GM21367 (cell line): ENCODE measurements at regions not wholly inside any gene's neighbourhood (a gene's known extent, or its start where the extent isn't known, plus 50 kb on each side); places are given as distances from the start of the nearest gene placed in this dataset.

Experiments
- ATAC-seq: cut with Tn5 transposase; IDR thresholded peaks from one replicate; pipeline ENCODE4 v1.9.1; 2021; ENCODE audit not compliant: unreplicated experiment

GRCh38 chr4:137209240-137209639, 323.1 kb downstream of the PCDH18 start:
- no peak for ATAC-seq

- no peak for ATAC-seq
Observed at GRCh38 chr4:137206781-137207180, 325.5 kb downstream of the PCDH18 start.

DNA sequence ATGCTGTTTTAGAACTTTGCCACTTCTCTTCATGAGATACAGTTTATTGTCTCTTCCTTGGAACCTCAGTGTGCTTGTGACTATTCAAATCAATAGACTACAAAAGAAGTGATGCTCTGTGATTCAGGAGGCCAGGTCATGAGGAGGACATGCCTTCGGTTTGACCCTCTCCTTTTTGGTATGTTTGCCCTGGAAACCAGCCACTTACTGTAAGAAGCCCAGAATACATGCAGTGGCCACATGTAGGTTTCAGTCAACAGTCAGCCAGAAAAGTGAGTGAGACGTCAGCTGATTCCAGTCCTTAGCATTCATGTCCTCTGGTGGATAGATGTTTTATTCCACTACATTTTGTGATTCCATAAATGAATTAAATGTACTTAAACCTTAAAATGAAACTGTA, 328.7 kb downstream of the PCDH18 start:
- no peak for ATAC-seq

DNA sequence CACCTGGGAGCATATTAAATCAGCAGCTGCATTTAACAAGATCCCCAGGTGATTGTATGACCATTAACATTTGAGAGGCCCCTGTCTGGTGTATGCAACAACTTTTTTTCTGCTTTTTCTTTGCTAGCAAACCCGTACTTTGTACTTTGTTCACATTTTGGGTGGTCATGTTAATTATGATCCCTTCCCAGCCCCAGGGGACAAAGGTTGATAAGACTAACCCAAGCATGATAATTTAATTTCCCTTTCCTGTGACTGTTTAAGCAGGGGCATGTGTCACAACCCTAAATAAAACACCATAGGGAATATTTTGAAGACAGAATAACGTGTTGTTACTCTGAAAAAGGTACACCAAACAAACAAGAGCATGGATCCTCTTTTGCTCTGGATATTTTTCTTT, 332.0 kb downstream of the PCDH18 start:
- ATAC-seq = no peak

DNA sequence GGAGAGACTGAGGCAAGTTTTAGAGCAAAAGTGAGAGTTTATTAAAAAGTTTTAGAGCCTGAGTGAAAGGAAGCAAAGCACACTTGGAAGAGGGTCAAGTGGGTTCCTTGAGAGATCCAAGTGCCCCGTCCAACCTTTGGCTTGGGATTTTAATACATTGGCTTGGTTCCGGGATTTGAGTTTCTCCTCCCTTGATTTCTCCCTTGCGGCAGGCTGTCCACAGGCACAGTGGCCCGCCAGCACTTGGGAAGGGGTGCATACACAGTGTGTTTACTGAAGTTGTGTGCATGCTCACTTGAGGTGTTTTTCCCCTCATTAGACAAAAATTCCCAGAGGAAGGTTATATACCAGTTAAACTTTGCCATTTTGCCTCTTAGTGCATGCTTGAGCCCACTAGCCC, 333.5 kb downstream of the PCDH18 start:
- ATAC-seq = no peak

DNA sequence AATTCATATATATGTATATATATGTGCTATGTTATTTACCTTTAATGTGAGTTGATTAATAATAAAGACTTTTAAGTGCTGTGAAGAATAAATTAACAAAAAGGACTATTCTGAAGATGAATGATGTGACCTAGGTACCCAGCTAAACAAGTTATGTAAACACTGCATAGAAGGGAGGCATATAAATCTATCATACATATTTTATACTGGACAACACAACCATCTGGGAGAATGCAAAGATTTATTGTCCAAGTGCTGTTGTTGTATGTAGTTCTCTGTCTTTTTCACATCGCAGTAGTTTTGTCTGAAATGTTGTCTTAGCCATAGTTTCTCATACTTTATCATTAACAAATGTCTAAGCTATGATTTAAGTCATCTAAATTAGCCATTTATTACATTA, 337.6 kb downstream of the PCDH18 start:
- no peak for ATAC-seq

GRCh38 chr4:137193564-137193963, 338.7 kb downstream of the PCDH18 start:
- no peak for ATAC-seq

GRCh38 chr4:137181293-137181899, 350.9 kb downstream of the PCDH18 start:
- no peak for ATAC-seq

- no peak for ATAC-seq
Observed at GRCh38 chr4:137180349-137180748, 351.9 kb downstream of the PCDH18 start.

- no peak for ATAC-seq
Observed at GRCh38 chr4:137156807-137157206, 375.5 kb downstream of the PCDH18 start.

DNA sequence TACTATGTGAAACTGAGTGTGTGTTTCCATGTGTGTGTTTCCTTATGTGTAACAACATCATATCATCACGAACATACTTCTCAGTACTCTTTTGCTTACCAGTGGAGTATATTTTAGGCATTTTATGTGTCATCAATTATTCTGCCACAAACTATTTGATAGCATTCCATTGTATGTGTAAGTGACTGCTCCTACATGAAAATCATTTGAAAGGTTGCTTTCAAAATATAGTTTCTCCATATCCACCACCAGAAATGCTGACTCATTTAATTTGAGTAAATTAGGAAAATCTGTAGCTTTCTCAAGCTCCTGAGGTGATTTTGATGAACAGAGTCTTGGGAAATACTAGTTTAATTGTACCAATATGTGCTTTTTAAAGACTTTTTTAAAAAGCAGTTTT, 376.2 kb downstream of the PCDH18 start:
- no peak for ATAC-seq

DNA sequence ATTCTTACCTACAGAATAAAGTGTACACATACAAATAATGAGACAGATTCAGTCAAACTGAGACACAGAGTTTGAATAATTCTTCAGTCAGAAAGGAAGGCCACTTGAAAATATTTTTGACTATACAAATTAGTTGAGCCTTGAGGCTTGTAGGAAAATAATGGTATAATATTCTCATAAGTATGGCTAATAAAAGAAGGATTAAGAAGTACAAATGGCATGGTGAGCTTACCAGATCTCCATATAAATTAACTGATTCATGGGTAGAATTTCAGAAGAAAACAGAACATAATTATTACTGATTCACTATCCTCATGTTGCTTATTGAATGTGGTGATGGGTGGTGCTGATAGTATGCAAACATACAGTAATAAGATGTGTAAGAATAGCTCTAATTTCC, 401.1 kb downstream of the PCDH18 start:
- ATAC-seq = no peak

DNA sequence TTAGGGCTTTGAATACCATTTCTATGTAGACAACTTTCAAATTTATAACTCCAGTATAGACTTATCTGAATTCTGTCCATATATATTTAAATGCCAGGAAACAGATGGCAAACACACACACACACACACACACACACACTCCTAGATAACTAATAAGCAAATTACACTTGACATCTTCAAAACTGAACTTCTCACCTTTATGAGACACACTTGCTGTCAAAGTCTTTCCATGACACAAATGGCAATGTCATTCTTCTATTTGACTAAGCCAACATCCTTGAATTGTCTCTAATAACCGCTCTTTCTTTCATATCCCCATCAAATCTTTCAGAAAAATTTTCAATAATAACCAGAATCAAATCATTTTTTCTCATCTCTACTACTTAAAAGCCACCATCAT, 402.4 kb downstream of the PCDH18 start:
- ATAC-seq = no peak

GRCh38 chr4:137129441-137129840, 402.9 kb downstream of the PCDH18 start:
- no peak for ATAC-seq

DNA sequence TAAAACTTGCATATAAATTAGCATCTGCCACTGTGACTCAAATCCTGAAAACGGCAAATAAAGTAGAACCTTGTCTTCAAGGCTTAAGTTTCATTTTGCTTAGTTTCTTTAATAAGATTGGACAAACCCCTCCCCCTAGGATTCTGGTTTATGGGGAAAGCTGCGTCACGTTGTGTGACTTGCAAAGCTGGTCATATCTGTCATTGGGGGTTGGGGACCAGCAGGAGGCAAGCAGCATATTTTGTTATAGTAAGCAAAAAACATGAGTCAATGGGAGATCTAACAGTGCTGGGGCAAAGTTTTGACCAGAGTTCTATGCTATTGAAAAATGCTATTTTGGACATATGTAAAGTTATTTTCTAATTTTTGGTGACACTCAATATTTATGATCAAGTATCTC, 407.3 kb downstream of the PCDH18 start:
- no peak for ATAC-seq

DNA sequence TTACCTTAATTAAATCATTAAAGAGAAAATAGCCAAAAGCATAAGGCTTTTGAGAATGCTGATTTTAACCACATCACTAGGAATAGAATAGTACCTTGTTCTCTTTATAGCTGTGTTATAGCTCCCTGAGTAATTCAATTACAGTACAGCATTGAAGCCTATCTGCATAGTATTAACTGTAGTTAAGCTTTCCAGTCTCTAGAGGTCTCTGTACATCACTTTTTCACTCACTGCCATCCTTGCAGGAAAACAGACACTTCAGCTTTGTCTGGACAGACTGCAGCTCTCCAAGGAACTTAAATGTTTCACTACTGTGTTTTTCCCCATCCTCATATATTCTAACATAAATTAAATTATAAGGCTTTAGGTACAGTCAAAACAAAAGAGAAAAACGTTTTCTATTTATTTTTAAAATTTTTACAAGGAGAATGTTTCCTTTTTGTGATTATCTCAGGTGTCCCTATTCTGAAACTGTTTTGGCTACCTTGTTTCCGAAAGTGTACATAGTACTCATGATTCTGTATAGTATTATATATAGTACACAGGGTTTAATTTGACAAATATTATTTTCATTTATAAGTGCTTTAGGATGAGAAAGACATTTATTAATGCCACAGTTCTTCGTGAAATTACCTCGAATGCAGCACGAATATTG, 407.9 kb downstream of the PCDH18 start:
- peak; percentile 90 for ATAC-seq

- ATAC-seq = no peak
Observed at GRCh38 chr4:137122876-137123275, 409.4 kb downstream of the PCDH18 start.

DNA sequence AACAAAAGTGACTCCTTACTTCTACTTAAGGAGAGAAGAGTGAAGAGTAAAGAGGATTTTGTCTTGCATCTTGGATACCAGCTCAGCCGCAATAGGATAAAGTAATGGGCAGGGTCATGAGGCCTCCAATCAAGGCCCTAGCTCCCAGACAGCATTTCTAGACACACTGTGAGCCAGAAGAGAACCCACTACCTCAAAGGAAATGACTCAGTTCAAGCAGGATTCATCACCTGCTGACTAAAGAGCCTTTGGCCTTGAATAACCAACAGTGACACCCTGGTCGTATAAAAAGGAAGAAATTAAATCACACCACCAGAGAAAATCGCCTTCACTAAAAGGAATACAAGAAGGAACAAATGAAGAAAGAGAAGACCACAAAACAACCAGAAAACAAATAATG, 416.1 kb downstream of the PCDH18 start:
- ATAC-seq = no peak

GRCh38 chr4:137106733-137107132, 425.6 kb downstream of the PCDH18 start:
- ATAC-seq = no peak

DNA sequence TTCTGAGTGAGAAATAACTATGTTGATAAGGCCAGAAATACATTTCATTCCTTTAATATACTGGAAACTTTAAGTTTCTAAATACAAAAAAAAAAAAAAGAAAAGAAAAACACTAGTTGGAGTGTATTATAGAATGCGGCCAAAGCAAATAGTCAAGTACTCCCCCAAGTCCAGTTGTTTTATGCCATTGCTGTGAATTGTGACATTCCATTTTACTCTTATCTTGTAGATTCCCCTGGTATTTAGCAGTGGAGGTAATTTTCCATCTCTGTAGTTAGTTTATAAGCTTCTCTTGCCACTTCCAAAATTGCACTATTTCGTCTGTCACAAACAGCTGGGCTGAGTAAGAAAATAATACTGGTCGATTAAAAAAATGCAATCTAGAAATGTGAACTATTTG, 426.0 kb downstream of the PCDH18 start:
- ATAC-seq = no peak

- ATAC-seq = no peak
Observed at GRCh38 chr4:137090951-137091350, 441.3 kb downstream of the PCDH18 start.

DNA sequence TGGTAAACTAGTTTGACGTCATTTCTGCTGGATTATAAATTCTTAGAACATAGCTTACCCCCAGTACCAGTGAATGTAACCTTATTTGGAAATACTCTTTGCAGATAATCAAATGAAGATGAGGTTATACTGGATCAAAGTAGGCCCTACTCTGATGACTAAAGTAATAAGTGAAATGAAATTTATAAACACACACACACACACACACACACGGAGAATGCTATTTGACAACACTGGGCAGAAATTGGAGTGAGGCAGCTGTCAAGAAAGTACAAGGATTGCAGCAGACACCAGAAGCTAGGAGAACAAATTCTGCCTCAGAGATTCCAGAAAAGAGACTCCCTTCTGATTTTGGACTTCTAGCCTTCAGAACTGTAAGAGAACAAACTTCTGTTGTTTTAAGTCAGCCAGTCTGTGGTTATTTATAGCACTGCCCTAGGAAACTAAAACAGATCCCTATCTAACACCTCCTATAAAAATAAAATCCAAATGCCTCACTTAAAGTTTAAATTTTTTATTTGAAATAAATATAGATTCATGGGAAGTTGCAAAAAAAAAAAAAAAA, 448.6 kb downstream of the PCDH18 start:
- ATAC-seq = no peak

DNA sequence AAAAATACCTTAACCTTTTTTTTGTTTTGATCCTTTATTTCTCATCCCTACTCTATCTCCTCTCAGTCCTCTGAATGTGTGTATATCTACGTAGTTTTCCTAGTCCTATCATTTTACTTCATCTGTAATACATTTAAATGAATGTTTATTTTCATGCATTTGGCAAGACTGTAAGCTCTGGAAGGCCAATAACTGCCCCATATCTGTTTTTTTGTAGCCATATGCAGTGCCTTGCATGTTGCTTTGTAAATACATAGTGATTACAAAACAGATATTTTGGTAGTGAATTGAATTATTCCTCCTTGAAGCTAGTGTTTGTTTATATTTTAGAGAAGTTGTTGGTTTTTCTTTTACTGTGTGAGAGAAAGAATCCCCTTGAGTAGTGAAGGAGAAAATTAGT, 450.2 kb downstream of the PCDH18 start:
- ATAC-seq = no peak
